Choroid plexus epithelial cell (primary cell): ENCODE measurements at regions not wholly inside any gene's neighbourhood (a gene's known extent, or its start where the extent isn't known, plus 50 kb on each side); places are given as distances from the start of the nearest gene placed in this dataset.
"Not testable (repeated sequence)": the region's sequence is repeated elsewhere in the genome, so short reads cannot be mapped to it uniquely, and the experiment has no call there.

Experiments used
- DNase-seq: peaks from one replicate; pipeline ENCODE4 v3.0.0-alpha.2; 2010; ENCODE audit warnings: low read depth
- H3K4me3 ChIP-seq: 2 replicates; pipeline ENCODE4 v1.5.1; 2011; ENCODE audit warnings: low read depth, mild to moderate bottlenecking, control low read depth, low read length, moderate library complexity

DNA sequence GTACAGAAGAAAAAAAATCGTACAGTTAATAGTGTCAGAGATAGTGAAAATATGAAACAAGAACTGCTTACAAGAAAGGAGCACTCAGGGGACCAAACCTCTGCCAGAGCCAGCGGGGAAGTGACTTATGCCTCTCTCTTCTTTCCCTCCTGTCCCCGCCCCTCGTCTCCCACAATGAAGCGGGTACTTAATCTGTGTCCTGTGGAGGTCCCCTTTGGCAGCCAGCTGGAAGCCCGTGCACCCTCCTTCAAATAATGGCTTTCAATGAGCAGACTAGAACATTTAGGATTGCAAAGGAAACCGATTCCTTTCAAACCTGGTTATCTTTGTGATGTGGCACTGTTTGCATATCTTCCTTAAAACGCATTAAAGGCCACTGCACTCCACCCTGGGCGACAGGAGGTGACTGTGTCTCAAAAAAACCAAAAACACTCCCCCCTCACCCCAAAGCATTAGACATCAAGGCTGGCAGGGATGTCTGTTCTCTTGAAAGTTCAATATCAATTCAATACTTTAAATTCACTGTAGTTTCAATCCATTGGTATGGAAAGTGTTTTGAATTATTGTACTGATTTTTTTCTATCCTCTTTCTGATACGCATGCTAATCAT, 51.7 kb downstream of the PPIAL4C start:
- not testable (repeated sequence) for H3K4me3 ChIP-seq, DNase-seq

DNA sequence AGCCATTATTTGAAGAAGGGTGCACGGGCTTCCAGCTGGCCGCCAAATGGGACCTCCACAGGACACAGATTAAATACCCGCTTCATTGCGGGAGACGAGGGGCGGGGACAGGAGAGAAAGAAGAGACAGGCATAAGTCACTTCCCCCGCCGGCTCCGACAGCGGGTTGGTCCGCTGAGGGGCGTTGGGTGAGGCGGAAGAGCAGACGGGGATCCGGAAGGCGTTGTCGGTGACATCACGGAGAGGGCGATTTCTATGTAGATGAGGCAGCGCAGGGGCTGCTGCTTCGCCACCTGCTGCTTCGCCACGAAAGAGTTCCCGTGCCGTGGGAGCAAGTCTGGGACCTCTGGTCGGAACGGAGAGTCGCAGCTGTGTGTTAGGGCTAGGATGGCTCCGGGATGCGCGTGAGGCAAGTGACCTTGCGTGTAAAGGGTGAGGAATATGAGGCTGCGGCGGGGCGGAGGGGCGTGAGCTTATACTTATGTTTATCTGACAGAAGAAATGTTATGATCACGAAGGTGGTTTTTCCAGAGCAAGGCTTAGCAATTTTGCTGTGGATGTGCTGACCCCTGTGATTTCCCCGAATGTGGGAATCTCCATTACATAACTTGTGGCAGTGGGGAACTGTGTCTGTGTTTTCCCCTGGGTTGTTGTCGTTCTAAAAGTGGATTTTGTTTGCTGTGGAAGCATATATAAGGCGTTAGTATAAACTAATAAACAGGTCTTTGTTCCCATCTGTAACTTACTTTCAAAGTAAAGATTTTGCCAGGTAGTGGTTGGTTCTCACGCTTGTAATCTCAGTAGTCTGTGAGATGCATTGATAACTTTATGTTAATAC, 52.9 kb downstream of the PPIAL4C start:
- H3K4me3 ChIP-seq: peak overlapping the region; percentile 56
- peak; percentile 96 for DNase-seq

DNA sequence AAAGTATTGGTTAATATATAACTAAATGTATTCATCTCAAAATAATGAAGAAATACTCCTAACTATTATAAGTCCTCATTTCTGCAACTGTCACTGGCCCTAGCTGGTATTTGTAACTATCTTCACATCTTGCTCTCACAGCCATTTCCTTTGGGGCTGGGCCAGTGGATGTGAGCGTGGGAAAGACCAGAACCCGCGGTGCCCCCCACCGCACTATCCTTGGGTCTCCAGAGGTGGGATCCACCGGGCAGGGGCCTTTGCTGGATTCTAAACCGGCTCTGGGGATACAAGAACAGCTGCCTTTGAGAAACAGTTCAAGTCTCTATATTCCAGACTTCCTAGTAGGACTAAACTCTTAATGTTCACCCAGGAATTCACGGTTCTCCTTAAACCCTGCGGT, 54.8 kb downstream of the PPIAL4C start:
- H3K4me3 ChIP-seq, DNase-seq: not testable (repeated sequence)

DNA sequence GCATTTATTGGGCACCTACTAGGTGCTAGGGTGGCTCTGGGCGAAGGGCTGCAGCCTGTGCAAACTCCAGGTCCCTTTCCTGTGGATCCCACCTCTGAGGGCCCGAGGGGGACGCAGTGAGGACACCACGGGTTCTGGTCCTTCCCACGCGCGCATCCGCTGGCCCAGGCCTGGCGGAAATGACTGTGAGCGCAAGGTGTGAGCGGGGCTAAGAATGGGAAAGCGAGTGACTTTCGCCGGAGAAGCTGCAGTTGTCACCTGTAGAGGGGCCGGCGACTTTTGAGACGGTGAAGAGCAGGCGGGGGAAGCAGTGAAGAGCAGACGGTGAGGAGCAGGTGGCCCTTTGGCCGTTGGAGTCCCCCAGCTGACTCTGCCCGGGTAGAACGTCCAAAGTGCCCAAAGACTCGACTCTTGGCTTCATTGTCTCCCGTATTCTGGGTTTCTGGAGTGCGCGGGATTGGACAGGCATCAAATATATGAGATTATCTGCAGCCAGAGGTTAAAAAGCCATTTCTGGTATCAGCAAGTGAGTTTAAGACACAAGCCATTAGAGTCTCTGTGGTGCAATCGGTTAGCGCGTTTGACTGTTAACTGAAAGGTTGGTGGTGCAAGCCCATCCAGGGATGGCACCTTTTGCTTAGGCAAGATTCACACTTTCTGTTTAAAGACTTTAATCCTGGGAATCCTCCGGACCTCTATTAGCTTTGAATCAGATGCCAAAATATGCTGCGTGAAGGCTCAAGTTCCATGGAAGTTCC, 55.4 kb downstream of the PPIAL4C start:
- DNase-seq, H3K4me3 ChIP-seq: not testable (repeated sequence)

DNA sequence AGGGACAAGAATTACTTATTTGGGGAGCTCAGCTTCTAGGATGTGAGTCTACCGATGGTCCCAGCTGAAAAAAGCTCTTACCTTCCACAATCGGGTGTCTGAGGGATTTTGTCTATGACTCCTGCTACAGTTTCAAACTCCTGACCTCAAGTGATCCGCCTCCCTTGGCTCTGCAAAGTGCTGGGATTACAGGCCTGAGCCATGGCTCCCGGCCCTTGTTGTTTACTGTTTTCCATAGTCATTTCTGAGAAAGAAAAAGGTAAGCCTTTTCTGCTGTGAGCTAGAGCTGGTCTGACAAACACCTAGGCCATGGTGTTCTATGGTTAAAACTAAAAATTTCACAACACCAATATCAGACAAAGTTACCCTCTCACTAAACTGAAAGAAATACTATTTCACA, 57.5 kb downstream of the PPIAL4C start:
- DNase-seq, H3K4me3 ChIP-seq: not testable (repeated sequence)

DNA sequence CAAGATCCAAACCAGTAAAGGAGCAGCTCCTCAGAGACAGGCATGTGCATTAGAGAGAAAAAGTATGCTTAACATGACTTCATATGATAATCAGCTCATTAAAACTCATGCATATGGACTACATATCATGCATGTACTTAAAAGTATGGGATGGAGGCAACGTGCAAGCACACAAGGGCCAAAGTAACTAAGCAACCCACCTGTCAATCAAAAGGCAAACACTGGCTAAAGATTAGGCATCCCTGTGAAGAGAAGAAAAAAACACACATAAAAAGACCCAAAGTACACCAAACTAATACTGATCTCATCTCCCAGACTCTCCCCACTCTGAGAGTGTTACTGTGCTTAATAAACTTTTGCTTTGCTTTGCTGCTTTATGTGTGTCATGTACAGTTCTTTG, 61.2 kb downstream of the PPIAL4C start:
- DNase-seq, H3K4me3 ChIP-seq: not testable (repeated sequence)

DNA sequence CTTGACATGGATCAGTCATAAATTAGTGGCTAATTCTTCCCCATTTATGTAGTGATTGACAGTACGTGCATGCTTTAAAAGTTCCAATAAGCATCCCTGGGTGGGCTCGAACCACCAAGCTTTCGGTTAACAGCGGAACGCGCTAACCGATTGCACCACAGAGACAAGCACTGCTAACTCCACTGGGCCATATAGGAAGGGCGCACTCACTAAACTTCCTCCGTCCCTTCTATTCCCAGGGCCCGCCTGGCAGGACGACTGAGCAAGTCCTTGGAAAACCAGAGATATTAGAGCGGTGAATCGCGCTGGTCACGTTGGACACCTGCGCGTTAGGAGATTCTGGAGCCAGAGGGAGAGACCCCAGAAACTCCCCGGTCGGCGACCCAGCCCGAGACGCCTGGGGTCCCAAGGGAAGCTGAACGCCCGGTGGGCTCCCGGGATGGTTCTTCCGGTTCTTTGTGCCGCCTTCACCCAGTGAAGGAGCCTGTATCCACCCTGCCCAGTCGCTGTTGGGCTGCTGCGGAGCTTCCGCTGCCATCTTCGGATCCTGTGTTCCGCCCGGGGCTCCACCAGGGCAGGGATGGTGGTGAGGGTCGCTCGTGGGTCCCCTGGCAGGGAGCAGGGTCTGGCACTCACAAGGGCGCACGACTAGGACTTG, 62.8 kb downstream of the PPIAL4C start:
- DNase-seq: not testable (repeated sequence)
- H3K4me3 ChIP-seq: peak overlapping the region; percentile 46

DNA sequence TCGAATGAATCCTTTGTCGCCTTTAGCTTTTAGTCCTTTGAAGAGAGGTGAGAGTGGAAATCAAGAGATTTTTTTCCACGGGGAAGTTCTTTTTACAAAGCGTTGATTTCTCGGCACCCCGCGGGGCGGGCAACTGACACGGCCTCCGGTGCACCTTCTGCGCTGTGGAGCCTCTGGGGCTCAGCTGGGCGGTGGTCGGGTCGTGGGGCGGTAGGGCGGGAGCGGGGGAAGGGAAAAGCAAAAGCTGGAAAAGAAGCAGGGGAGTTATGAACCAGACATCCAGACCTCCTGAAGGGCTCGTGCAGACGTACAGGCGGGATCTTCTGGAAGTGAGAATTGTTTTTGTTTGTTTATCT, 63.3 kb downstream of the PPIAL4C start:
- peak overlapping the region; percentile 46 for H3K4me3 ChIP-seq
- DNase-seq: not testable (repeated sequence)

DNA sequence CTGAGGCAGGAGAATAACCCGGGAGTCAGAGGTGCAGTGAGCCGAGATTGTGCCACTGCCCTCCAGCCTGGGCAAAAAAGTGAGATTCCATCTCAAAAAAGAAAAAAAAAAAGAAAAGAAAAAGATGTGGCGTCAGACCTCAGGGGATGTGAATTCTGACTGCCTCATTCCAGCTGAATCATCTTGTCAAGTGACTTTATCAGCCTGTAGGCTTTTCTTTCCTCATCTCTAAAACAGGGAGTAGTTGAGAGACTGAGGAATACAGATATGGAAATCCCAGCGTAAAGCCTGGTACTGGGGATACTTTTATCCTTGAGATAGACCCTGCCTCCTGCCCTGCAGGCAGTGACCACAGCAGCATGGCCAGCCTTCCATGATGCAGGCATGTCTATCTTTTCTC, 74.1 kb downstream of the PPIAL4C start:
- not testable (repeated sequence) for H3K4me3 ChIP-seq, DNase-seq

DNA sequence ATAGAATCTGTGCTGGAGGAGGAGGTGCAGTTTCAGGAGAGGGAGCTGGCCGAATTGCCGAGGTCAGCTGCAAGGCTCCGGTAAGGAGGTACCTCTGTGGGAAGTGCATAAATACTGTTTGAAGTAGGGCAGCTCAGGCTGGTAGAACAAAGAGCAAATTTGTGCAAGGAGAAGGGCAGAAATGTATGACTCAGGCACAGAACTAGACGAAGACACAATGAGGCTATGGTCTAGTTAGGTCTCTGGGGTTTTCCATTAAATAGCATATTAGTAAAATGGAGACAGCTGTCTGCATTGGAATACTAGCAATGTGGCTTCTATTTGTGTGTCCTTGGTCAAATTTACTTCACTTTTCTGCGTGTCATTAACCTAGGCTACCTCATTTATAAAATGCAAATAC, 74.5 kb downstream of the PPIAL4C start:
- not testable (repeated sequence) for DNase-seq, H3K4me3 ChIP-seq

DNA sequence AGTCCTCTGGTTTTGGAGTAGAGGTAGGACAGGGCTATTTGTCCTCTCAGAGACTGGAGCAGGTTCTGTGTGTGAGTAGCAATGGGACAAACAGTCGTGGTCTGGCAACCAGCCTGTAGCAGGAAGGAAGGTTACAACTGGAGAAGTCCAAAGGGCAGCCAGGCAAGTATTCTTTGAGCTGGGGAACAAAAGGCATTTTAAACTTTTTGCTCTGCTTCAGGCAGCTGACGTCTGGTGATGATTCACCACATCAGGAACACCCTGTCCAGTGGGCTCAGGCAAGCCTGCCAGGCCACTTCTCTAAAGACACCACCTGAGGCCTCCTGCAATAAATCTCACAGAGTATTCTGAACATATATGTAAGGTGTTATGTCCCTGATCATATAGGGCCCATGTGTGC, 81.0 kb downstream of the PPIAL4C start:
- not testable (repeated sequence) for H3K4me3 ChIP-seq, DNase-seq

DNA sequence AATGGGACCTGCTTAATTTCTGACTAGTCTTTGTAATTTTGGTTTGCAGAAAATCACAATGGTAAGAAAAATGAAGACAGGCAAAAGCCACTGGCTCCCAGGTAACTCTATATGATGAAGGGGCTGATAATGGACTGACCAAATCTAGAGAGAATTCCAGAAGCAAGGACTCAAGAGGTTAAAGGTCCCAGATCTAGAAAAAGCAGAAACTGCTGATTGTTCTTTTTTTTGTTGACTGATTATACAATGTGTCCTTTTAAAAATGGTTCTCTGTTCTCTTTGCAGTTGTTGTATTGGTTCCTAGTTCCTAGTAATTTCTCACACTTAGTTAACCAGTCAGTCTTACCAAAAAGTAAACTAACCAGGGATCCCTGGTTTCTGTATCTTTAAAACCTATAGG, 81.4 kb downstream of the PPIAL4C start:
- not testable (repeated sequence) for DNase-seq, H3K4me3 ChIP-seq

DNA sequence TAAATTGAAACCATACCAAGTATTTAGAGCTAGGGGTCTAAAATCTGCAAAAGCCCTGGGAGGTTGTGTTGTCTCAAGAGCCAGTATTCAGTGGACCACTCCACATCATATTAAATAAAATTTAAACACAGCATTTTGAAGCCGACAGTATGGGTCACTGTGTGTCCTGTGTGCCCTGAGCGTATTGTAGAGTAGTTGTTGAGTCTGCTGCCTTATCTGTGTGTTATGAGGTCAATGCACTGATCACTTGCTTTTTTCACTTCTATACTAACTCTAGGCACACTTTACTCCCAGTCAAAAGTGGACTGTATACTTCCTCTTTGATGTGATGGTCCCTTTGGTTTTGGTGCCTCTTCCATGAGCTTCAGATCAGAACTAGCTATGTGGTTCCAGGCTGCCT, 81.9 kb downstream of the PPIAL4C start:
- not testable (repeated sequence) for H3K4me3 ChIP-seq, DNase-seq

DNA sequence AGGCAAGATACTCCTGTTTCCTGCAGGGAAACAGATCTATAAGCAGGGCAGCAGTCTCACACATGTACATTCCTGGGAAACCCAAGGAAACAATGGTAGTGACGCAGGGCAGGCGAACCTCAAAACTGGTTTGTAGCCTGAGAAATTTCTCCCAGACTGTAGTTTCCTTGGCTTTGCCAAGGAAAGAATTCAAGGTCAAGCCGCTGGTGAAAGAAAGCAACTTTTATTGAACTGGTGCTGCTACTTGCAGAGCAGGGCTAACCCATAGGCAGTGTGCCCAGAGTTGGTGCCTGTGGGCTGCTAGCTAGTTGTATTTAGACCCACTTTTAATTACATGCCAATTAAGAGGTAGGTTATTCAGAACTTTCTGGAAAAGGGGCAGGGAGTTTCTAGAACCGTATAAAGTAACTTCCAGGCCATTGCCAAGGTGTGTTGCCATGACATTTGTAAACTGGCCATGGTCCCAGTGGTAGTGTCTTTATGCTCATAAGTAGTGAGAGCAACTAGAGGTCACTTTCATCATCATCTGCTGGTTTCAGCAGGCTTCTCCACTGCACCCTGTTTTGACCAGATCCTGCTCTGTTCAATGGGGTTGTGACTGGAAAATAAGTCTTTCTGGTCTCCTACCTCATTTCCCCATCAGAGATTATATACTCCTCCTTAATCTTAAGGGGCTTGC, 89.7 kb downstream of the PPIAL4C start:
- H3K4me3 ChIP-seq, DNase-seq: not testable (repeated sequence)

DNA sequence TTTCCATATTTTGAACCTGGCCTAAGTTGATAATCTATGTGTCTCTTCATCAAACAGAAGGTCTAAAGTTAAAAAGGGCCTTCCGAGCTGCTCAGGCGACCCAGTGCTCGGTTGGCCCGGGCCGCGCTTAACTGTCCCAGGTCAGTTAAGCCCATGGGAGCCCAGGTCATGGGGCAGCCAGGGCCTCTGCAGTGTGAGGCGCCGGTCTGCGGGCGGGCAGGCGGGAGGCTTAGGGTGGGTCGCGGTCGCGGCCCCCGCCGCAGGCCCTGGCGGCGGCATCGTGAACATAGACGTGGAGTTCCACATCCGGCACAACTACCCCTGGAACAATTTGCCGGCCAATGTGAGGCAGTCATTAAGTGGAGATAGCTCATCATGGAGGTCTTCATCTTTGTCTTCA, 91.3 kb downstream of the PPIAL4C start:
- H3K4me3 ChIP-seq, DNase-seq: not testable (repeated sequence)

DNA sequence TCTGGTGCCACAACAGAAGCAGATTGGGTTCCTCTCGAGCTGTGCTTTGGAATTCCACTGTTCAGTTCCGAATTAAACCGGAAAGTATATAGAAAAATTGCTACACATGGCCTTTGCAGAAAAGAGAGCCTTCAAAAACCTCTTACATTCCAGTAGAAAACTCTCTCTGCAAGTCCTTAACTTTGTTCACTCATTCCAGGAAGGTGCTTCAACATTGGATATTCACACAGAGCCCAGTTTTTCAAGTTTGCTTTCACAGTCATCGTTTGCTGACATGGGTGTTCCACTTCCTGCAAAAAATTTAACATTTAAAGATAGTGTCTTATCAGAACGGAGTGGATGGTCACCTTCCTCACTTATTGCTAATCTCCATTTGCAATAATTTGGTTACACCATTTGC, 93.7 kb downstream of the PPIAL4C start:
- not testable (repeated sequence) for DNase-seq, H3K4me3 ChIP-seq

DNA sequence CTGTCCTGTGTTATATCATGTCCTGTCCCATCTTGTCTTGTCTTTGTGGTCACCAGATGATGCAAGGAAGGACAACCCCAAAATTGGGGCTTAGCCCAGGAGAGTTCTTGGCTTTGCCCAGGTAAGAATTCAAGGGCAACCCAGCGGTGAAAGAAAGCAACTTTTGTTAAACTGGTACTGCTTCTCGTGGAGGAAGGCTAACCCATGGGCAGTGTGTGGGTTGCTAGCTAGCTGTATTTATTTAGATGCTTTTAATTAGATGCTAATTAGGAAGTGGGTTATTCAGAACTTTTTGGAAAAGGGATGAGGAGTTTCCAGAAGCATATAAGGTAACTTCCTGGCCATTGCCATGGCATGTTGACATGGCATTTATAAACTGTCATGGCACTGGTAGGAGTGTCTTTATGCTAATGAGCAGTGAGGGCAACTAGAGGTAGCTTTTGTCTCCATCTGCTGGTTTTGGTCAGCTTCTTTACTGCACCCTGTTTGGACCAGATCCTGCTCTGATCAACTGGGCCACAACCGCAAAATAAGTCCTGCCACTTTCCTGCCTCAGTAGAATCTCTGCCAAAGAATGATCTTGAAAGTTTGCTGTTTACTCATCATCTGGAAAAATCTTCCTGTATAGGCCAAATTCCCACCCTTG, 95.8 kb upstream of the FCGR1A start:
- H3K4me3 ChIP-seq, DNase-seq: not testable (repeated sequence)

DNA sequence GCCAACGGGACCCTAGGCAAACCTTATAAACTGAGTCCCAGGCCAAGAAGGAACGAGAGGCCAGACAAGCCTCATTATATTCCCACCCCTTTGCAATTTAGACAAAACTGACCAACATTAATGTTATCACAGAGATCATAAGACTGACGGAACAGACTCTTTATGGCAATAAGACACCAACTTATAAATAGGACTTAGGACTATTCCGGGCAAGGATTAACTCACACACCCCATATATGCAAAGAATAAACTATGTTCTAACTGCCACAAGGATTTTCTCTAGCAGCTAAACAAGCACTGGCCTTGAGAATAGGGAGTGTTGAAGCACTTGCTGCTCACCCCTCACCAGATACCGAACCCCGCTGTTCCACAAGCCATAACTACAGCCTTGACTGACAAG, 91.1 kb upstream of the FCGR1A start:
- not testable (repeated sequence) for DNase-seq, H3K4me3 ChIP-seq
